Effector CD8-positive, alpha-beta T cell (primary cell): ENCODE measurements at regions not wholly inside any gene's neighbourhood (a gene's known extent, or its start where the extent isn't known, plus 50 kb on each side); places are given as distances from the start of the nearest gene placed in this dataset.
"Not testable (repeated sequence)": the region's sequence is repeated elsewhere in the genome, so short reads cannot be mapped to it uniquely, and the experiment has no call there.

Experiments used
- DNase-seq: peaks from one replicate; lab custom pipeline; 2025; lab: John Stamatoyannopoulos, UW

- no peak for DNase-seq
These were observed 918.0 kb downstream of the LTN1 start for GRCh38 chr21:28074676-28075075.

GRCh38 chr21:28072601-28073000 lies 920.1 kb downstream of the LTN1 start:
- no peak for DNase-seq

- no peak for DNase-seq
These were observed 923.2 kb downstream of the LTN1 start for GRCh38 chr21:28069450-28069923.

GRCh38 chr21:28068455-28069358 lies 924.0 kb downstream of the LTN1 start:
- no peak for DNase-seq

- no peak for DNase-seq
These were observed 925.9 kb downstream of the LTN1 start for GRCh38 chr21:28066596-28067387.

- no peak for DNase-seq
These were observed 926.6 kb downstream of the LTN1 start for GRCh38 chr21:28066076-28066475.

GRCh38 chr21:28063241-28064216 lies 929.1 kb downstream of the LTN1 start:
- DNase-seq, result no peak

- not testable (repeated sequence) for DNase-seq
These were observed 939.7 kb downstream of the LTN1 start for GRCh38 chr21:28052956-28053355.

- not testable (repeated sequence) for DNase-seq
These were observed 941.0 kb downstream of the LTN1 start for GRCh38 chr21:28051649-28052048.

GRCh38 chr21:28035692-28036091 lies 957.0 kb downstream of the LTN1 start:
- DNase-seq, result not testable (repeated sequence)

GRCh38 chr21:28034916-28035315 lies 957.8 kb downstream of the LTN1 start:
- not testable (repeated sequence) for DNase-seq

- DNase-seq, result not testable (repeated sequence)
These were observed 958.3 kb downstream of the LTN1 start for GRCh38 chr21:28034334-28034733.

- DNase-seq, result not testable (repeated sequence)
These were observed 960.0 kb downstream of the LTN1 start for GRCh38 chr21:28032652-28033051.

- DNase-seq, result not testable (repeated sequence)
These were observed 961.6 kb downstream of the LTN1 start for GRCh38 chr21:28031066-28031465.

GRCh38 chr21:28025111-28025510 lies 967.6 kb downstream of the LTN1 start:
- DNase-seq, result no peak

GRCh38 chr21:28018741-28019669 lies 973.7 kb downstream of the LTN1 start:
- DNase-seq, result no peak

GRCh38 chr21:28018213-28018612 lies 974.5 kb downstream of the LTN1 start:
- no peak for DNase-seq

GRCh38 chr21:28016571-28016970 lies 976.1 kb downstream of the LTN1 start:
- no peak for DNase-seq

GRCh38 chr21:28013123-28013522 lies 979.6 kb downstream of the LTN1 start:
- DNase-seq, result not testable (repeated sequence)

GRCh38 chr21:28011970-28012369 lies 980.7 kb downstream of the LTN1 start:
- not testable (repeated sequence) for DNase-seq
